OCI-LY3 (cell line): ENCODE measurements at regions not wholly inside any gene's neighbourhood (a gene's known extent, or its start where the extent isn't known, plus 50 kb on each side); places are given as distances from the start of the nearest gene placed in this dataset.
"Not testable (repeated sequence)": the region's sequence is repeated elsewhere in the genome, so short reads cannot be mapped to it uniquely, and the experiment has no call there.

Source experiments
- H2AFZ ChIP-seq: fragments of 200-600, 300-600 bp; shearing (Covaris generic); 2 replicates; pipeline ENCODE4 v1.6.0; 2014; ENCODE audit warnings: antibody characterized with exemption, low read depth, low read length
- H3K27ac ChIP-seq: fragments of 200-600, 300-600 bp; sonication (generic); 2 replicates; pipeline ENCODE4 v1.5.1; 2014; ENCODE audit warnings: mild to moderate bottlenecking, low read length, moderate library complexity, mixed read lengths
- H3K27me3 ChIP-seq: fragments of 200-600, 300-600 bp; sonication (generic); 2 replicates; pipeline ENCODE4 v1.6.1; 2014; ENCODE audit warnings: low read depth, low read length, mixed read lengths
- H3K36me3 ChIP-seq: fragments of 200-600, 300-600 bp; sonication (generic); replicated peaks from 2 replicates; pipeline ENCODE3; 2014; ENCODE audit warnings: low read depth, low read length, mixed read lengths
- H3K4me1 ChIP-seq: fragments of 300-600, 200-600 bp; sonication (generic); 2 replicates; pipeline ENCODE4 v1.6.1; 2014; ENCODE audit warnings: low read length, mixed read lengths
- H3K4me2 ChIP-seq: fragments of 200-600, 300-600 bp; sonication (generic); 2 replicates; pipeline ENCODE4 v1.6.1; 2014; ENCODE audit warnings: low read length, mixed read lengths
- H3K4me3 ChIP-seq: fragments of 300-600, 200-600 bp; sonication (generic); 2 replicates; pipeline ENCODE4 v1.5.1; 2014; ENCODE audit warnings: antibody characterized with exemption, mild to moderate bottlenecking, low read length, moderate library complexity
- H3K79me2 ChIP-seq: fragments of 300-600, 200-600 bp; shearing (Covaris generic); 2 replicates; pipeline ENCODE4 v1.6.1; 2014; ENCODE audit warnings: mild to moderate bottlenecking, low read length, mixed read lengths
- H3K9ac ChIP-seq: fragments of 300-600, 200-600 bp; shearing (Covaris generic); 2 replicates; pipeline ENCODE4 v1.6.0; 2014; ENCODE audit warnings: mild to moderate bottlenecking, low read length, moderate library complexity
- H3K9me3 ChIP-seq: fragments of 200-600, 300-600 bp; shearing (Covaris generic); 2 replicates; pipeline ENCODE4 v1.6.1; 2014; ENCODE audit warnings: low read length, mixed read lengths; ENCODE audit not compliant: insufficient read depth
- H4K20me1 ChIP-seq: fragments of 200-600, 300-600 bp; sonication (generic); 2 replicates; pipeline ENCODE4 v1.6.1; 2016; ENCODE audit warnings: low read length, mixed read lengths; ENCODE audit not compliant: insufficient read depth
- EZH2phosphoT487 ChIP-seq: fragments of 200-600 bp; shearing (Covaris generic); IDR thresholded peaks from 2 replicates; pipeline ENCODE4 v1.6.1; 2018; ENCODE audit warnings: antibody characterized with exemption, mixed run types, low read depth
- TF ChIP-seq, protein P1 (sequence below): fragments of 200-600, 300-600 bp; sonication (generic); IDR thresholded peaks from 2 replicates; pipeline ENCODE4 v1.5.1; 2014; ENCODE audit warnings: antibody characterized with exemption, low read length, low read depth

DNA sequence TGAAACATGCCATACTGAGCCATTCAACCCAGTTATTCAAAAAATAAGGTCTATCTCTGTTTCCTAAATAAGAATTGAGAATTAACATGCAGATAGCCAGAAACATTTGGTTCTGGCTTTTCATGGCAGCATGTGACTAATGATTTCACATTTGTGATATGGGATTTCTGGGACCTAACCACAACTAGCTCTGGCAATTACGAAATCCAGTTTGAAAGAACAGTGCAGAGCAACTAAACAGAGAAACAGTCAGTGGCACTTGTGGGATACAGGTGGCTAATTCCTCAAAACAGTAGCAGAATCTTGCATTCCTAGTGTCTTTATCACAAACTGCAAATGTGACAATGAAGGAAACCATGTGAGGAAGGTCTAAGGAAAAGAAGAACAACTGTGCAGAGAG lies 637.8 kb upstream of the CHAC2 start:
- H3K9me3 ChIP-seq: no peaks in the 10 kb centered on the region
- no peaks in the 10 kb centered on the region for H3K36me3 ChIP-seq
- no peak overlapping the region for H3K27ac ChIP-seq
- H2AFZ ChIP-seq: no peak overlapping the region; the same call in 1 of the 2 replicates
- peak overlapping the region; percentile 64 for H3K4me2 ChIP-seq
- H3K27me3 ChIP-seq: no peaks in the 10 kb centered on the region
- H3K79me2 ChIP-seq: no peaks in the 10 kb centered on the region
- H3K4me1 ChIP-seq: peaks cover 21% of the 10 kb centered on the region
- TF ChIP-seq EZH2phosphoT487: no peak
- TF ChIP-seq, protein P1, sequence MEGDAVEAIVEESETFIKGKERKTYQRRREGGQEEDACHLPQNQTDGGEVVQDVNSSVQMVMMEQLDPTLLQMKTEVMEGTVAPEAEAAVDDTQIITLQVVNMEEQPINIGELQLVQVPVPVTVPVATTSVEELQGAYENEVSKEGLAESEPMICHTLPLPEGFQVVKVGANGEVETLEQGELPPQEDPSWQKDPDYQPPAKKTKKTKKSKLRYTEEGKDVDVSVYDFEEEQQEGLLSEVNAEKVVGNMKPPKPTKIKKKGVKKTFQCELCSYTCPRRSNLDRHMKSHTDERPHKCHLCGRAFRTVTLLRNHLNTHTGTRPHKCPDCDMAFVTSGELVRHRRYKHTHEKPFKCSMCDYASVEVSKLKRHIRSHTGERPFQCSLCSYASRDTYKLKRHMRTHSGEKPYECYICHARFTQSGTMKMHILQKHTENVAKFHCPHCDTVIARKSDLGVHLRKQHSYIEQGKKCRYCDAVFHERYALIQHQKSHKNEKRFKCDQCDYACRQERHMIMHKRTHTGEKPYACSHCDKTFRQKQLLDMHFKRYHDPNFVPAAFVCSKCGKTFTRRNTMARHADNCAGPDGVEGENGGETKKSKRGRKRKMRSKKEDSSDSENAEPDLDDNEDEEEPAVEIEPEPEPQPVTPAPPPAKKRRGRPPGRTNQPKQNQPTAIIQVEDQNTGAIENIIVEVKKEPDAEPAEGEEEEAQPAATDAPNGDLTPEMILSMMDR: no peak
- peak overlapping the region; percentile 36 for H3K4me3 ChIP-seq
- no peaks in the 10 kb centered on the region for H4K20me1 ChIP-seq
- 0 out of 2 replicates have a peak overlapping the region, but pooled peaks have one; percentile 3 for H3K9ac ChIP-seq

- H2AFZ ChIP-seq: no peak overlapping the region
- no peak overlapping the region for H3K4me2 ChIP-seq
- no peak overlapping the region for H3K4me3 ChIP-seq
- no peaks in the 10 kb centered on the region for H4K20me1 ChIP-seq
- H3K4me1 ChIP-seq: peaks cover 21% of the 10 kb centered on the region
- H3K9me3 ChIP-seq: no peaks in the 10 kb centered on the region
- H3K27ac ChIP-seq: no peak overlapping the region
- TF ChIP-seq, protein P1: no peak
- no peak for TF ChIP-seq EZH2phosphoT487
- H3K36me3 ChIP-seq: no peaks in the 10 kb centered on the region
- H3K9ac ChIP-seq: no peak overlapping the region
- H3K79me2 ChIP-seq: no peaks in the 10 kb centered on the region
- no peaks in the 10 kb centered on the region for H3K27me3 ChIP-seq
Measured at GRCh38 chr2:53127061-53127650, 640.4 kb upstream of the CHAC2 start.

DNA sequence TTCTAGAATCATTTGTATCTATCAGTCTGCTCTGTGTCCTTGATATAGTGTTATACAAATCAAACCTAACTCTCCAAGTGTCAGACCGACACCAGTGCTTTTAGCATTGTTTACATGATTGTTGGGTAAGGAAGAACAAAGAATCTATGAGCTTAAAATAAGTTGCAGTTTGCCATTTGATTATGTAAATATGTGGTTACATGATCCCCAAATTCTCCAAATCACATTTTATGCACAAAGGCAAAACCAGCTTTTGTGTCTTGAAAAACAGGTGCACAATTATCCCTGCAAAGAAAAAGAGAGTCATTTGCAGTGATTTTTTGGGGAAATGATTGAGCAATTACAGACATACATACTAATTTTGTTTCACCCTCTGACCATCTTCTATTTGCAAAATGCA lies 652.6 kb upstream of the CHAC2 start:
- Histone ChIP-seq H3K27ac (no peak overlapping the region), H3K4me1 (0 out of 2 replicates have a peak, but pooled peaks cover 2% of the 10 kb centered on the region), H3K79me2 (no peaks in the 10 kb centered on the region), H3K9me3 (no peaks in the 10 kb centered on the region), H3K4me2 (no peak overlapping the region), H3K36me3 (no peaks in the 10 kb centered on the region), H3K9ac (no peak overlapping the region), H2AFZ (no peak overlapping the region), H3K4me3 (no peak overlapping the region), H3K27me3 (no peaks in the 10 kb centered on the region), H4K20me1 (no peaks in the 10 kb centered on the region)
- TF ChIP-seq, protein P1: no peak
- no peak for TF ChIP-seq EZH2phosphoT487

DNA sequence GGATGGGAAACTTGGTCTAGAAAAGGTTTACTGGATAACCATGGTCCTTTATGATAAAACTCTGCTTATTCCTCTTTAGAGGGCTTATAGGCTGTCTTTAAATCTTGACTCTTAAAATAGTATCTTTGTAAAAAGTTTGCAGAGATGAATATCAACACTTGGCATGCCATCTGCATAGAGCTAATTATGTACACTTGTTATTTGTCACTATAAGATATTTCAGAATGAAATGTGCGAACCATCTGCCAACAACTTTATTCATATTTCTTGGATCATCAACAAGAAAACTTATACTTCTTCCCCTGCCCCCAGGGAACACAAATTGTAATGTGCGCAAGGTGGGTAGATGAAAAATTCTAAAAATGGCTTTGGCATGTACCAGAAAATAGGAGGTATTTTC lies 653.0 kb upstream of the CHAC2 start:
- no peak overlapping the region for H2AFZ ChIP-seq

GRCh38 chr2:53112408-53112807 lies 655.2 kb upstream of the CHAC2 start:
- H3K9me3 ChIP-seq, H3K4me3 ChIP-seq, H4K20me1 ChIP-seq, H3K79me2 ChIP-seq, H3K27ac ChIP-seq, H2AFZ ChIP-seq, H3K36me3 ChIP-seq, H3K4me2 ChIP-seq, H3K27me3 ChIP-seq, H3K9ac ChIP-seq, H3K4me1 ChIP-seq: not testable (repeated sequence)

More for the DNA sequence above, 653.0 kb upstream of the CHAC2 start:
- H3K9me3 ChIP-seq: no peaks in the 10 kb centered on the region
- H3K4me3 ChIP-seq: no peak overlapping the region
- H3K4me2 ChIP-seq: no peak overlapping the region
- TF ChIP-seq EZH2phosphoT487: no peak
- TF ChIP-seq, protein P1: no peak
- no peaks in the 10 kb centered on the region for H3K27me3 ChIP-seq
- H3K4me1 ChIP-seq: 0 out of 2 replicates have a peak, but pooled peaks cover 2% of the 10 kb centered on the region
- no peak overlapping the region for H3K27ac ChIP-seq
- H3K79me2 ChIP-seq: no peaks in the 10 kb centered on the region
- no peaks in the 10 kb centered on the region for H3K36me3 ChIP-seq
- H3K9ac ChIP-seq: no peak overlapping the region
- no peaks in the 10 kb centered on the region for H4K20me1 ChIP-seq
